SK-N-SH (cell line): ENCODE measurements at regions not wholly inside any gene's neighbourhood (a gene's known extent, or its start where the extent isn't known, plus 50 kb on each side); places are given as distances from the start of the nearest gene placed in this dataset.

Source experiments
- CTCF ChIA-PET: fragments of 300-600, 350-600 bp; formaldehyde crosslinking; extraction: SDS; loops from one replicate; lab custom pipeline; 2021; lab: Yijun Ruan, JAX
- POLR2A ChIA-PET: fragments of 350-600 bp; sonication (Branson Sonifier 250); formaldehyde crosslinking; extraction: SDS; loops from one replicate; lab custom pipeline; 2020; ENCODE audit warnings: antibody characterized with exemption, inconsistent platforms; lab: Yijun Ruan, JAX
- DNase-seq: peaks from one replicate; pipeline ENCODE4 v3.0.0; 2012
- H2AFZ ChIP-seq: fragments of 200-600 bp; sonication (generic); 2 replicates; pipeline ENCODE4 v1.8.1; 2016; ENCODE audit warnings: antibody characterized with exemption, mild to moderate bottlenecking, low read depth
- H3F3A ChIP-seq: fragments of 200-600 bp; sonication (generic); replicated peaks from 2 replicates; pipeline ENCODE3; 2016; ENCODE audit warnings: antibody characterized with exemption, mild to moderate bottlenecking; ENCODE audit not compliant: insufficient read depth
- H3K27ac ChIP-seq, 2 experiments: fragments of 200-500 bp in 1 of 2; fragments of 200-600 bp in 1 of 2; sonication (Bioruptor generic) in 1 of 2; sonication (generic), shearing (Covaris generic) in 1 of 2; 2 replicates each; pipeline versions ENCODE4 v1.5.1 to v1.6.1; 2014 to 2016; ENCODE audit warnings: low read depth in 2 of 2, inconsistent platforms in 1 of 2, low read length in 1 of 2, mild to moderate bottlenecking in 1 of 2, mixed read lengths in 1 of 2
- H3K27me3 ChIP-seq: fragments of 200-600 bp; sonication (generic), shearing (Covaris generic); 2 replicates; pipeline ENCODE4 v1.6.1; 2016; ENCODE audit warnings: mixed run types; ENCODE audit not compliant: insufficient read depth
- H3K36me3 ChIP-seq, 2 experiments: fragments of 200-500 bp in 1 of 2; fragments of 200-600 bp in 1 of 2; sonication (Bioruptor generic) in 1 of 2; sonication (generic) in 1 of 2; replicated peaks in 1 of 2; 2 replicates each; pipeline versions ENCODE3 to v1.5.1; 2014 to 2016; ENCODE audit warnings: low read length in 1 of 2, mild to moderate bottlenecking in 1 of 2; ENCODE audit not compliant: insufficient read depth in 2 of 2, control insufficient read depth in 1 of 2
- H3K4me1 ChIP-seq, 2 experiments: fragments of 200-500 bp in 1 of 2; fragments of 200-600 bp in 1 of 2; sonication (Bioruptor generic) in 1 of 2; sonication (generic), shearing (Covaris generic) in 1 of 2; 2 replicates each; pipeline versions ENCODE4 v1.5.1 to v1.6.1; 2014 to 2016; ENCODE audit warnings: low read depth in 1 of 2, low read length in 1 of 2, mixed run types in 1 of 2; ENCODE audit not compliant: insufficient read depth in 2 of 2, control insufficient read depth in 1 of 2
- H3K4me2 ChIP-seq: fragments of 200-600 bp; sonication (generic), shearing (Covaris generic); 2 replicates; pipeline ENCODE4 v1.6.1; 2017; ENCODE audit warnings: mixed run types
- H3K4me3 ChIP-seq, 2 experiments: fragments of 200-500 bp in 1 of 2; fragments of 200-600 bp in 1 of 2; sonication (Bioruptor generic) in 1 of 2; sonication (generic), shearing (Covaris generic) in 1 of 2; 2 replicates each; pipeline versions ENCODE4 v1.5.1 to v1.8.1; 2014 to 2016; ENCODE audit warnings: low read depth in 2 of 2, inconsistent platforms in 1 of 2, low read length in 1 of 2, mild to moderate bottlenecking in 1 of 2, mixed read lengths in 1 of 2, moderate library complexity in 1 of 2
- H3K79me2 ChIP-seq: fragments of 200-600 bp; sonication (generic); 2 replicates; pipeline ENCODE4 v1.8.1; 2017; ENCODE audit warnings: mild to moderate bottlenecking; ENCODE audit not compliant: insufficient read depth
- H3K9ac ChIP-seq: fragments of 200-600 bp; sonication (generic); 2 replicates; pipeline ENCODE4 v1.6.1; 2017; ENCODE audit warnings: mixed run types
- H3K9me2 ChIP-seq: fragments of 200-600 bp; sonication (generic); 2 replicates; pipeline ENCODE4 v1.6.1; 2017; ENCODE audit warnings: mixed run types
- H3K9me3 ChIP-seq: fragments of 200-600 bp; sonication (generic); 2 replicates; pipeline ENCODE4 v1.6.1; 2017; ENCODE audit warnings: mixed run types, mild to moderate bottlenecking, moderate library complexity
- H4K20me1 ChIP-seq: fragments of 200-600 bp; sonication (generic); 2 replicates; pipeline ENCODE4 v1.6.1; 2017; ENCODE audit warnings: mild to moderate bottlenecking, mixed run types; ENCODE audit not compliant: insufficient read depth
- CHD2 ChIP-seq: fragments of 150-350 bp; IDR thresholded peaks from 2 replicates; pipeline ENCODE4 v1.6.1; 2018; ENCODE audit warnings: low read length; ENCODE audit not compliant: partially characterized antibody
- ELF1 ChIP-seq: IDR thresholded peaks from 2 replicates; pipeline ENCODE4 v1.4.0; 2012
- EZH2phosphoT487 ChIP-seq: fragments of 200-600 bp; sonication (generic); IDR thresholded peaks from 2 replicates; pipeline ENCODE4 v1.6.1; 2017; ENCODE audit warnings: low read depth, mixed run types, mild to moderate bottlenecking, antibody characterized with exemption, moderate library complexity, borderline replicate concordance
- FOXJ3 ChIP-seq: sonication (generic); formaldehyde crosslinking; IDR thresholded peaks from 2 replicates; pipeline ENCODE4 v1.5.1; 2020; ENCODE audit warnings: mild to moderate bottlenecking, missing genetic modification reagents
- FOXM1 ChIP-seq: IDR thresholded peaks from 2 replicates; pipeline ENCODE4 v1.4.0; 2012; ENCODE audit warnings: low read depth, mild to moderate bottlenecking
- GABPA ChIP-seq: IDR thresholded peaks from 2 replicates; pipeline ENCODE4 v1.4.0; 2012; ENCODE audit warnings: low read depth, mild to moderate bottlenecking
- GATA2 ChIP-seq: sonication (generic); formaldehyde crosslinking; IDR thresholded peaks from 2 replicates; pipeline ENCODE4 v1.5.0; 2020; ENCODE audit warnings: mild to moderate bottlenecking, missing genetic modification reagents
- JUND ChIP-seq: IDR thresholded peaks from 2 replicates; pipeline ENCODE4 v1.4.0; 2012
- MEF2A ChIP-seq: IDR thresholded peaks from 2 replicates; pipeline ENCODE4 v1.4.0; 2012; ENCODE audit warnings: low read depth, borderline replicate concordance
- NFIC ChIP-seq: IDR thresholded peaks from 2 replicates; pipeline ENCODE4 v1.4.0; 2012; ENCODE audit warnings: borderline replicate concordance
- POLR2AphosphoS5 ChIP-seq: IDR thresholded peaks from 2 replicates; pipeline ENCODE4 v1.6.1; 2012; ENCODE audit warnings: low read depth, low read length
- RAD21 ChIP-seq: IDR thresholded peaks from 2 replicates; pipeline ENCODE4 v1.6.1; 2012; ENCODE audit warnings: mild to moderate bottlenecking, low read length
- RCOR1 ChIP-seq: fragments of 150-350 bp; IDR thresholded peaks from 2 replicates; pipeline ENCODE4 v1.6.1; 2017; ENCODE audit warnings: antibody characterized with exemption, low read length
- RXRA ChIP-seq: IDR thresholded peaks from 2 replicates; pipeline ENCODE4 v1.4.0; 2012; ENCODE audit warnings: low read depth, mild to moderate bottlenecking, borderline replicate concordance
- SMC3 ChIP-seq: IDR thresholded peaks from 2 replicates; pipeline ENCODE4 v1.6.1; 2012; ENCODE audit warnings: low read depth, low read length, improper control_type of control experiment
- TAF1 ChIP-seq: IDR thresholded peaks from 2 replicates; pipeline ENCODE4 v1.6.1; 2012; ENCODE audit warnings: low read depth, mild to moderate bottlenecking, low read length, moderate library complexity, borderline replicate concordance
- USF1 ChIP-seq: IDR thresholded peaks from 2 replicates; pipeline ENCODE4 v1.4.0; 2012; ENCODE audit warnings: low read depth, borderline replicate concordance
- USF2 ChIP-seq: fragments of 150-350 bp; IDR thresholded peaks from 2 replicates; pipeline ENCODE4 v1.6.1; 2017; ENCODE audit warnings: antibody characterized with exemption, low read length, low read depth, borderline replicate concordance
- YY1 ChIP-seq: IDR thresholded peaks from 2 replicates; pipeline ENCODE4 v1.4.0; 2012; ENCODE audit warnings: low read depth, mild to moderate bottlenecking
- WGBS: methylation state at CpG from one replicate; pipeline ENCODE4 v1.1.6; 2017; ENCODE audit warnings: low lambda C conversion rate; 5-methylcytosine and 5-hydroxymethylcytosine counted together
- TF ChIP-seq, protein P1 (sequence below): IDR thresholded peaks from 2 replicates; pipeline ENCODE4 v1.6.1; 2012; ENCODE audit warnings: mild to moderate bottlenecking, low read depth, low read length, moderate library complexity

DNA sequence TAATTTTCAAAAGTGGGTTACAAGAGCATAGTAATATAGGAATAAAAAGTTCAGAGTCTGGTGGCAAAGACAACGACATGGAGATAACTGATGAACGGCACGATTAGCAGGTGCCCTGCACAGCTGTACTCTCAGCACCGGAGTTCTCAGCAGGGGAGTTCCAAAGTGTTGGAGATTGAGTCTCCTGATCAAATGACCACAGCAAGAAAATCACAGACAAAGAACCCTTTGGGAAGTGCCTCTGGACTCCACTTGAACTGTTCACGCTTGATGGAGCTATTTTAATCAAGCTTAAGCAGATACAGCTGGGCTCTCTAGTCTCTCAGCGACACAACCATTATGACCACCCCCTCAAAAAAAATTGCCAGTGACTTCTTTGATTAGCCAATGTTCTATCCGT is 153.1 kb downstream of the ALG10B start:
- H3K36me3 ChIP-seq, result no peaks in the 10 kb centered on the region
- H3K9ac ChIP-seq, result no peak overlapping the region
- no peaks in the 10 kb centered on the region for H3K9me3 ChIP-seq
- DNase-seq, result no peak
- no peaks in the 10 kb centered on the region for H3K27me3 ChIP-seq
- no peaks in the 10 kb centered on the region for H3K4me1 ChIP-seq
- H3K4me2 ChIP-seq, result no peak overlapping the region
- no peaks in the 10 kb centered on the region for H3K79me2 ChIP-seq
- ChIA-PET POLR2A (no interaction called here), CTCF (no interaction called here)
- no peak for TF ChIP-seq USF2
- TF ChIP-seq CHD2, result no peak
- no peak for TF ChIP-seq FOXJ3 (CRISPR knock-in tag)
- no peak for TF ChIP-seq GATA2 (CRISPR knock-in tag)
- TF ChIP-seq GABPA, result no peak
- TF ChIP-seq MEF2A, result no peak
- no peak for TF ChIP-seq TAF1
- H4K20me1 ChIP-seq, result no peaks in the 10 kb centered on the region
- H3K9me2 ChIP-seq, result no peaks in the 10 kb centered on the region
- no peak overlapping the region for H2AFZ ChIP-seq
- no peak overlapping the region for H3K27ac ChIP-seq
- no peaks in the 10 kb centered on the region for H3F3A ChIP-seq
- 8% methylated on average over 7 of the region's 7 CpGs for WGBS
- no peak overlapping the region for H3K4me3 ChIP-seq

GRCh38 chr12:38477340-38478090 is 160.9 kb downstream of the ALG10B start:
- Histone ChIP-seq H3K36me3 (no peaks in the 10 kb centered on the region), H3K4me2 (no peak overlapping the region), H3K4me3 (no peak overlapping the region), H2AFZ (no peak overlapping the region), H4K20me1 (no peaks in the 10 kb centered on the region), H3K4me1 (no peaks in the 10 kb centered on the region), H3K27me3 (no peaks in the 10 kb centered on the region), H3K9me2 (no peaks in the 10 kb centered on the region), H3K79me2 (no peaks in the 10 kb centered on the region), H3K9me3 (no peaks in the 10 kb centered on the region), H3F3A (no peaks in the 10 kb centered on the region), H3K9ac (no peak overlapping the region), H3K27ac (no peak overlapping the region)
- ChIA-PET POLR2A (no interaction called here), CTCF (no interaction called here)
- TF ChIP-seq RAD21 (no peak), MEF2A (no peak), EZH2phosphoT487 (no peak)
- no peak for DNase-seq

DNA sequence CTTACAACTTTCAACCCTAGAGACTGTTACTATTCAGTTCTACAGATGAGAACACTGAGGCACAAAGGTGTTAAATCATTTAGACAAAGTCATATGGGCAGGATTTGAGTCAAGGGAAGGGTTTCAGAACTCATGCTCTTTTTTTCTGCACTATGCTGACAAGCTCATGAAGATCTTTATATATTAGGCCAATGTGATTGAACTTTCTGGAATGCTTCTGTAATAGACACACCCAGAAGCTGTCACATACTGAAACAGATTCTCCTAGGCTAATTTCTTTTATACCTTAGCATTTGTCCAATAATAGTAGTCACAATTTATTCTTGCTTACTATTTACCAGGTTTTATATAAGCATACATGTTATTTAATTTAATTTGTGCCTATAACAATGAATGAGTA is 164.0 kb downstream of the ALG10B start:
- Histone ChIP-seq H4K20me1 (no peaks in the 10 kb centered on the region), H3K4me1 (no peaks in the 10 kb centered on the region), H3K9ac (no peak overlapping the region), H3K4me3 (no peak overlapping the region), H3K27ac (no peak overlapping the region), H3K79me2 (no peaks in the 10 kb centered on the region), H2AFZ (no peak overlapping the region), H3K4me2 (no peak overlapping the region), H3K27me3 (no peaks in the 10 kb centered on the region), H3K36me3 (no peaks in the 10 kb centered on the region), H3F3A (no peaks in the 10 kb centered on the region), H3K9me2 (no peaks in the 10 kb centered on the region), H3K9me3 (no peaks in the 10 kb centered on the region)
- CTCF ChIA-PET, result no interaction called here
- no peak for DNase-seq
- POLR2A ChIA-PET, result no interaction called here
- no peak for TF ChIP-seq RXRA
- no peak for TF ChIP-seq GATA2 (CRISPR knock-in tag)
- no peak for TF ChIP-seq YY1
- TF ChIP-seq, protein P1, sequence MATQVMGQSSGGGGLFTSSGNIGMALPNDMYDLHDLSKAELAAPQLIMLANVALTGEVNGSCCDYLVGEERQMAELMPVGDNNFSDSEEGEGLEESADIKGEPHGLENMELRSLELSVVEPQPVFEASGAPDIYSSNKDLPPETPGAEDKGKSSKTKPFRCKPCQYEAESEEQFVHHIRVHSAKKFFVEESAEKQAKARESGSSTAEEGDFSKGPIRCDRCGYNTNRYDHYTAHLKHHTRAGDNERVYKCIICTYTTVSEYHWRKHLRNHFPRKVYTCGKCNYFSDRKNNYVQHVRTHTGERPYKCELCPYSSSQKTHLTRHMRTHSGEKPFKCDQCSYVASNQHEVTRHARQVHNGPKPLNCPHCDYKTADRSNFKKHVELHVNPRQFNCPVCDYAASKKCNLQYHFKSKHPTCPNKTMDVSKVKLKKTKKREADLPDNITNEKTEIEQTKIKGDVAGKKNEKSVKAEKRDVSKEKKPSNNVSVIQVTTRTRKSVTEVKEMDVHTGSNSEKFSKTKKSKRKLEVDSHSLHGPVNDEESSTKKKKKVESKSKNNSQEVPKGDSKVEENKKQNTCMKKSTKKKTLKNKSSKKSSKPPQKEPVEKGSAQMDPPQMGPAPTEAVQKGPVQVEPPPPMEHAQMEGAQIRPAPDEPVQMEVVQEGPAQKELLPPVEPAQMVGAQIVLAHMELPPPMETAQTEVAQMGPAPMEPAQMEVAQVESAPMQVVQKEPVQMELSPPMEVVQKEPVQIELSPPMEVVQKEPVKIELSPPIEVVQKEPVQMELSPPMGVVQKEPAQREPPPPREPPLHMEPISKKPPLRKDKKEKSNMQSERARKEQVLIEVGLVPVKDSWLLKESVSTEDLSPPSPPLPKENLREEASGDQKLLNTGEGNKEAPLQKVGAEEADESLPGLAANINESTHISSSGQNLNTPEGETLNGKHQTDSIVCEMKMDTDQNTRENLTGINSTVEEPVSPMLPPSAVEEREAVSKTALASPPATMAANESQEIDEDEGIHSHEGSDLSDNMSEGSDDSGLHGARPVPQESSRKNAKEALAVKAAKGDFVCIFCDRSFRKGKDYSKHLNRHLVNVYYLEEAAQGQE, result no peak
- no peak for TF ChIP-seq ELF1
- no peak for TF ChIP-seq SMC3
- no peak for TF ChIP-seq POLR2AphosphoS5
- no peak for TF ChIP-seq FOXM1
- TF ChIP-seq FOXJ3 (CRISPR knock-in tag), result no peak
- no peak for TF ChIP-seq USF1
- no peak for TF ChIP-seq JUND
- TF ChIP-seq NFIC, result no peak
- no peak for TF ChIP-seq RCOR1
